Mucosa of rectum (tissue), 2 donors: ENCODE measurements at regions not wholly inside any gene's neighbourhood (a gene's known extent, or its start where the extent isn't known, plus 50 kb on each side); places are given as distances from the start of the nearest gene placed in this dataset.

Source experiments
- H3K27ac ChIP-seq, 2 donors: one replicate each; pipeline ENCODE4 v1.7.0; 2013; ENCODE audit warnings: inconsistent platforms in 2 of 2, low read depth in 2 of 2, low read length in 2 of 2
- H3K27me3 ChIP-seq, 2 donors: one replicate each; pipeline ENCODE4 v1.7.0; 2013; ENCODE audit warnings: low read length in 2 of 2; ENCODE audit not compliant: control insufficient read depth in 2 of 2, insufficient read depth in 2 of 2
- H3K36me3 ChIP-seq, 2 donors: one replicate each; pipeline ENCODE4 v1.7.0; 2013; ENCODE audit warnings: low read length in 2 of 2; ENCODE audit not compliant: control insufficient read depth in 2 of 2, insufficient read depth in 2 of 2
- H3K4me1 ChIP-seq, 2 donors: one replicate each; pipeline ENCODE4 v1.7.0; 2013; ENCODE audit warnings: low read length in 2 of 2, mild to moderate bottlenecking in 1 of 2; ENCODE audit not compliant: control insufficient read depth in 2 of 2, insufficient read depth in 2 of 2
- H3K4me3 ChIP-seq, 2 donors: one replicate each; pipeline ENCODE4 v1.7.0; 2013; ENCODE audit warnings: low read length in 2 of 2
- H3K9ac ChIP-seq, 2 donors: one replicate each; pipeline ENCODE4 v1.7.0; 2013; ENCODE audit warnings: low read length in 2 of 2, low read depth in 1 of 2, mild to moderate bottlenecking in 1 of 2
- H3K9me3 ChIP-seq, 2 donors: one replicate each; pipeline ENCODE4 v1.7.0; 2013; ENCODE audit warnings: low read length in 2 of 2; ENCODE audit not compliant: control insufficient read depth in 2 of 2
- donor health status: healthy.
- donor health status: Normal muscosa, but diverticular disease.

GRCh38 chr9:38182321-38182720 is 113.3 kb upstream of the SHB start:
- H3K27ac ChIP-seq: no peak overlapping the region
- no peaks in the 10 kb centered on the region for H3K36me3 ChIP-seq
- H3K9me3 ChIP-seq: no peaks in the 10 kb centered on the region
- H3K27me3 ChIP-seq: no peaks in the 10 kb centered on the region
- H3K4me3 ChIP-seq: no peak overlapping the region
- no peak overlapping the region for H3K9ac ChIP-seq
- no peaks in the 10 kb centered on the region for H3K4me1 ChIP-seq

DNA sequence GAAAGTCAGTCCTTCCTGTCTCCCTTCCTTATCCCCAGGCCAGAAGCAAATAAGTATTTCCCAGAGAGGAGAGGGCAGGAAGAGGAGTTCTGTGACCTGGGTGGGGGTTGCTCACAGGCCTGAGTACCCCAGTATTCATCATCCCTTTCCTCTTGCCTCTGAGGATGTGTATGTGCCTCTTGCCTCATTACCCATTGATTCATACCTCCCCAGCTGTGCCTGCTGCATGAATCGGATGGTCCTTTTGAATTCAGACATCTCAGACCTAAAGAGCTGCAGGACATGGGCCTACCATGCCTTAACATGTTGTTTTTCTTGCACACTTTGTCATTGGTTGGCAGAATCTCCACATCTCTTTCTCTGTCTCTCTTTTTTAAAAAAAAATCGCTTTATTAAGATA is 112.8 kb upstream of the SHB start:
- no peak overlapping the region for H3K9ac ChIP-seq
- H3K27me3 ChIP-seq: no peaks in the 10 kb centered on the region
- H3K27ac ChIP-seq: no peak overlapping the region
- no peaks in the 10 kb centered on the region for H3K36me3 ChIP-seq
- no peak overlapping the region for H3K4me3 ChIP-seq
- H3K9me3 ChIP-seq: no peaks in the 10 kb centered on the region
- no peaks in the 10 kb centered on the region for H3K4me1 ChIP-seq

DNA sequence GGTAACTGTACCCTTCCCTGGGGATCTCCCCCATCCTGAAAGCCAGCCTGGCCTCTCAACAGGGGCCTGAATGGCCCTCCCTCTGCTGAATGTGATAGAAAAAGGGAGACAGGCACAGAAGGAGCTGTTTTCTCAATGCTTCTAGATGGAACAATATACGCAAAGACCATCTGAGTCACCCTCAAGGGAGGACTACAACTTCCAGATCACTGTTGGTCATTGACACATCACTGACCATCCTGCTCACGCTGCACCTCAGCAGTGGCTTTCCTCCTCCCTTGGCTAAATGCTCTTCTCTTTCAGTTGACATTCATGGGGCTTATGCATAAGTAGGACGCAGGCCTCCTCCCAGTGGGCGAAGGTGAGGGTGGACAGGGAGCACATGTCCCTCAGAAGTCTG is 112.2 kb upstream of the SHB start:
- Histone ChIP-seq H3K9me3 (no peaks in the 10 kb centered on the region), H3K4me3 (no peak overlapping the region), H3K9ac (no peak overlapping the region), H3K27ac (no peak overlapping the region), H3K36me3 (no peaks in the 10 kb centered on the region), H3K4me1 (no peaks in the 10 kb centered on the region), H3K27me3 (no peaks in the 10 kb centered on the region)

DNA sequence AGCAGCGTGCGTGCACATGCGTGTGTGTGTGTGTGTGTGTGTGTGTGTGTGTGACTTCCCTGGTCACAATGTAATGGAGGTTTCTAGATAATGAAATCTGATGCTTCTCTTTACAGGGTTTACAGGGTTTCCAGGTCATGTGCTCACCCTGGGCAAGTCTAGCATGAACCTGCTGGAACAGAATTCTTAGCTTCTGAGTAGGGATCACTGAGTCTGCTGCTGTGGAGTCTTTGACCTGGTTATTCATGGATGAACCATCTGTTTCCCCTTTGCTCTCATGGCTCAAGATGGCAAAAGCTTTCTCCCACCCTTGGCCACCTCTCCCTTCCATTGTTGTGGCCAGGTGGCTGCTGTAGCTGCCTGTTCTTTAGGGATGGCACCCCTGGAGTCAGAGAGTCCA is 111.6 kb upstream of the SHB start:
- Histone ChIP-seq H3K9me3 (no peaks in the 10 kb centered on the region), H3K36me3 (no peaks in the 10 kb centered on the region), H3K27me3 (no peaks in the 10 kb centered on the region), H3K4me1 (no peaks in the 10 kb centered on the region), H3K4me3 (no peak overlapping the region), H3K27ac (no peak overlapping the region), H3K9ac (no peak overlapping the region)

DNA sequence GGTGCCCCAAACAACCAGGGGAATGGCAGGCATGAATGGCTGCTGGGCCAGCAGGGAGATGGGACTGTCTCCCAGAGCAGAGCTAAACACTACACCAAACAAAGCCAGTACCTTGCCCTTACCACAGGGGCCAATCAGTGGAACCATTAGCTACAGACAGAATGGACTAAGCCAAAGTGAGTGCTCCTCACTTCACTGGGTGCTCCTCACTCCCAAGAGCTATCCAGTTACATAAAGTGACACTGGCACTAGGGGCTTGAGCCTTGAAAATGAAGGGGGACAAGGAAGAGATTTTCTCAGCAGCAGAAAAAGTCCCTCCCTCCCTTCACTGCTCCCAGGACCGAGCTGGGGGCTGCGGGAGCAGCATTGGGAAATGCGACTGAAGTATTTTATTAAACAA is 110.9 kb upstream of the SHB start:
- Histone ChIP-seq H3K36me3 (no peaks in the 10 kb centered on the region), H3K9me3 (no peaks in the 10 kb centered on the region), H3K4me3 (no peak overlapping the region), H3K27ac (no peak overlapping the region), H3K27me3 (no peaks in the 10 kb centered on the region), H3K9ac (no peak overlapping the region), H3K4me1 (no peaks in the 10 kb centered on the region)

- Histone ChIP-seq H3K4me1 (no peaks in the 10 kb centered on the region), H3K36me3 (no peaks in the 10 kb centered on the region), H3K9ac (no peak overlapping the region), H3K9me3 (no peaks in the 10 kb centered on the region), H3K27ac (no peak overlapping the region), H3K27me3 (no peaks in the 10 kb centered on the region), H3K4me3 (no peak overlapping the region)
Measured at GRCh38 chr9:38178237-38178636, 109.2 kb upstream of the SHB start.

GRCh38 chr9:38177680-38178079 is 108.7 kb upstream of the SHB start:
- Histone ChIP-seq H3K9me3 (no peaks in the 10 kb centered on the region), H3K27ac (no peak overlapping the region), H3K4me3 (no peak overlapping the region), H3K4me1 (no peaks in the 10 kb centered on the region), H3K36me3 (no peaks in the 10 kb centered on the region), H3K9ac (no peak overlapping the region), H3K27me3 (no peaks in the 10 kb centered on the region)

GRCh38 chr9:38176251-38176650 is 107.2 kb upstream of the SHB start:
- Histone ChIP-seq H3K27ac (no peak overlapping the region), H3K9ac (no peak overlapping the region), H3K27me3 (no peaks in the 10 kb centered on the region), H3K4me1 (no peaks in the 10 kb centered on the region), H3K9me3 (no peaks in the 10 kb centered on the region), H3K36me3 (no peaks in the 10 kb centered on the region), H3K4me3 (no peak overlapping the region)

GRCh38 chr9:38175423-38175822 is 106.4 kb upstream of the SHB start:
- Histone ChIP-seq H3K9ac (no peak overlapping the region), H3K27me3 (no peaks in the 10 kb centered on the region), H3K4me3 (no peak overlapping the region), H3K27ac (no peak overlapping the region), H3K36me3 (no peaks in the 10 kb centered on the region), H3K4me1 (no peaks in the 10 kb centered on the region), H3K9me3 (no peaks in the 10 kb centered on the region)

- no peaks in the 10 kb centered on the region for H3K36me3 ChIP-seq
- no peak overlapping the region for H3K27ac ChIP-seq
- no peak overlapping the region for H3K4me3 ChIP-seq
- no peak overlapping the region for H3K9ac ChIP-seq
- no peaks in the 10 kb centered on the region for H3K9me3 ChIP-seq
- no peaks in the 10 kb centered on the region for H3K27me3 ChIP-seq
- no peaks in the 10 kb centered on the region for H3K4me1 ChIP-seq
Measured at GRCh38 chr9:38172586-38172985, 103.6 kb upstream of the SHB start.

DNA sequence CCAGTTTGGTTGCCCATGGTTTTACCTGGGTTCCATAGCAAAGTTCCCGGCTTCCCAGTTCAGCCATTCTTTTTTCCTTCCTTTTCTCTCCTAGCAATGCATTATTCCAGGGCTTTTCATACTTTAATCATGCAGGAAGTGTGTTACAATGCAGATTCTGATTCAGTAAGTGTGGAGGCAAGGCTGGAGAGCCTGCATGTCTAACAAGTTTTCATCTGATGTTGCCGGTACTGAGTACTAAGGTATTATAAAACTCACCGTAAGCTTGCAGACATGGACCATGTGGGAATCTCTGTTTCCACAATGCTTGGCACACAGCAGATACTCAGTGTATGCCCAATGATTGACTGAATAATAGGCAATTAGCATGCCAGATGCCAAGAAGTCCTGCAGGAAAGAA is 102.9 kb upstream of the SHB start:
- Histone ChIP-seq H3K9me3 (no peaks in the 10 kb centered on the region), H3K36me3 (no peaks in the 10 kb centered on the region), H3K27me3 (no peaks in the 10 kb centered on the region), H3K4me1 (no peaks in the 10 kb centered on the region), H3K4me3 (no peak overlapping the region), H3K27ac (no peak overlapping the region), H3K9ac (no peak overlapping the region)
